HL-60 (cell line): ENCODE measurements at regions not wholly inside any gene's neighbourhood (a gene's known extent, or its start where the extent isn't known, plus 50 kb on each side); places are given as distances from the start of the nearest gene placed in this dataset.
"Not testable (repeated sequence)": the region's sequence is repeated elsewhere in the genome, so short reads cannot be mapped to it uniquely, and the experiment has no call there.

Experiments
- DNase-seq, 2 experiments: peaks; one replicate each; pipeline ENCODE4 v3.0.0-alpha.2; 2010 to 2020; ENCODE audit warnings: low read depth in 1 of 2, low spot score in 1 of 2
- H3K27ac ChIP-seq: fragments of 250-450 bp; sonication (Bioruptor Pico); replicated peaks from 2 replicates; pipeline ENCODE4 v1.5.1; 2020; ENCODE audit warnings: mild to moderate bottlenecking, moderate library complexity
- H3K27me3 ChIP-seq: fragments of 250-450 bp; sonication (Bioruptor Pico); 2 replicates; pipeline ENCODE4 v1.5.1; 2021; ENCODE audit warnings: mild to moderate bottlenecking, moderate library complexity; ENCODE audit not compliant: insufficient read depth, poor library complexity, severe bottlenecking
- H3K4me3 ChIP-seq: replicated peaks from 2 replicates; pipeline ENCODE4 v1.5.1; 2011; ENCODE audit warnings: mild to moderate bottlenecking, control low read depth, low read length; ENCODE audit not compliant: insufficient read depth
- GABPA ChIP-seq: IDR thresholded peaks from 2 replicates; pipeline ENCODE4 v1.6.1; 2012; ENCODE audit warnings: low read depth
- POLR2AphosphoS5 ChIP-seq: IDR thresholded peaks from 2 replicates; pipeline ENCODE4 v1.6.1; 2012; ENCODE audit warnings: low read depth
- REST ChIP-seq: IDR thresholded peaks from 2 replicates; pipeline ENCODE4 v1.6.1; 2012; ENCODE audit warnings: low read depth; ENCODE audit not compliant: insufficient replicate concordance
- SPI1 ChIP-seq: IDR thresholded peaks from 2 replicates; pipeline ENCODE4 v1.6.1; 2012; ENCODE audit warnings: low read depth, mild to moderate bottlenecking, borderline replicate concordance
- TF ChIP-seq, protein P1 (sequence below): IDR thresholded peaks from one replicate; pipeline ENCODE4 v1.5.1; 2011; ENCODE audit warnings: low read length, control low read depth, inconsistent platforms; ENCODE audit not compliant: insufficient read depth

DNA sequence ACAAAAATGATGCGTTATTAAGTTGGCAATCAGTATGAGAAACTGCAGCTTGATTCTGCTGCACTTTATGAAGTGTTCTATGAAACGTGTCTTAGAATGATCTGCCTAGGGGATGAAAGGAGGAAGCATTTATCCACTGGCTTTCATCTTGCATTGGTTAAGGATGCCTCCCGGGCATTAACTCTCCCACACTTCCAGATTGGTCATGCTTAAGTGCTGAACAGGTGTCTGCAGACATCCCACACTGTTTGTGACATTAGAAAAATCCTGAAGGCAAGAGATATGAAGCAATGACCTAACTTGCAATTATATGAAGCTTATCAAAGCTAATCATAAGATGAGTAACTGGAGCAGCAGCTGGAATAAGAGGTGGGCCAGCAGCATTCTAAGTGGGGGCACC, 437.3 kb downstream of the NSUN3 start:
- no peaks in the 10 kb centered on the region for H3K27me3 ChIP-seq
- no peak for DNase-seq
- no peak overlapping the region for H3K27ac ChIP-seq
- no peak overlapping the region for H3K4me3 ChIP-seq
- TF ChIP-seq, protein P1, sequence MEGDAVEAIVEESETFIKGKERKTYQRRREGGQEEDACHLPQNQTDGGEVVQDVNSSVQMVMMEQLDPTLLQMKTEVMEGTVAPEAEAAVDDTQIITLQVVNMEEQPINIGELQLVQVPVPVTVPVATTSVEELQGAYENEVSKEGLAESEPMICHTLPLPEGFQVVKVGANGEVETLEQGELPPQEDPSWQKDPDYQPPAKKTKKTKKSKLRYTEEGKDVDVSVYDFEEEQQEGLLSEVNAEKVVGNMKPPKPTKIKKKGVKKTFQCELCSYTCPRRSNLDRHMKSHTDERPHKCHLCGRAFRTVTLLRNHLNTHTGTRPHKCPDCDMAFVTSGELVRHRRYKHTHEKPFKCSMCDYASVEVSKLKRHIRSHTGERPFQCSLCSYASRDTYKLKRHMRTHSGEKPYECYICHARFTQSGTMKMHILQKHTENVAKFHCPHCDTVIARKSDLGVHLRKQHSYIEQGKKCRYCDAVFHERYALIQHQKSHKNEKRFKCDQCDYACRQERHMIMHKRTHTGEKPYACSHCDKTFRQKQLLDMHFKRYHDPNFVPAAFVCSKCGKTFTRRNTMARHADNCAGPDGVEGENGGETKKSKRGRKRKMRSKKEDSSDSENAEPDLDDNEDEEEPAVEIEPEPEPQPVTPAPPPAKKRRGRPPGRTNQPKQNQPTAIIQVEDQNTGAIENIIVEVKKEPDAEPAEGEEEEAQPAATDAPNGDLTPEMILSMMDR: no peak
- no peak for TF ChIP-seq GABPA
- no peak for TF ChIP-seq SPI1
- no peak for TF ChIP-seq POLR2AphosphoS5
- no peak for TF ChIP-seq REST

- not testable (repeated sequence) for DNase-seq, H3K27me3 ChIP-seq, H3K27ac ChIP-seq, H3K4me3 ChIP-seq
Measured at GRCh38 chr3:94507354-94507753, 444.5 kb downstream of the NSUN3 start.

- H3K4me3 ChIP-seq: no peak overlapping the region
- DNase-seq: no peak
- no peak overlapping the region for H3K27ac ChIP-seq
- H3K27me3 ChIP-seq: no peaks in the 10 kb centered on the region
- TF ChIP-seq SPI1 (no peak), GABPA (no peak), REST (no peak), POLR2AphosphoS5 (no peak)
- TF ChIP-seq, protein P1: no peak
Measured at GRCh38 chr3:94512876-94513275, 450.0 kb downstream of the NSUN3 start.

DNA sequence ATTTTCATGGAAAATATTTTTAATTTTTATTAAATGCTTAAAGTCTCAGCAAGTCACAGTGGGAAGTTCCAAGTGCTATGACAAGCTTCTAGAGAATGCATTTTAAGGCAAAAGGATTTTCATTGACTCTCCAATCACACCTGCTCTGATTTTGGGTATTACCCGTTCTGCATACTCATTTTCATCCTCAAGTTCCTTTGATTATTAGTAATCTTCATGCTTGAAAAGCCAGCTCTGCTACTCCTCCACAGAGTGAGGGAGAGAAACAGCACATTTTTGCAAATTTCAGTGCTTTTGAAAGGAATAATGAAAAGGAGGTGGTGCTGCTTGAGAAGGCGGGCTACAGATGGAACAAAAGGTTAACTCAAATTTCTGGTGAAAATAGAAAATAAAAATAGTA, 450.7 kb downstream of the NSUN3 start:
- Histone ChIP-seq H3K4me3 (no peak overlapping the region), H3K27ac (no peak overlapping the region), H3K27me3 (no peaks in the 10 kb centered on the region)
- TF ChIP-seq, protein P1: no peak
- TF ChIP-seq POLR2AphosphoS5 (no peak), REST (no peak), GABPA (no peak), SPI1 (no peak)
- DNase-seq: no peak
